ENCODE measurements at regions not wholly inside any gene's neighbourhood (a gene's known extent, or its start where the extent isn't known, plus 50 kb on each side); places are given as distances from the start of the nearest gene placed in this dataset.
"Not testable (repeated sequence)": the region's sequence is repeated elsewhere in the genome, so short reads cannot be mapped to it uniquely, and the experiment has no call there.

DNA sequence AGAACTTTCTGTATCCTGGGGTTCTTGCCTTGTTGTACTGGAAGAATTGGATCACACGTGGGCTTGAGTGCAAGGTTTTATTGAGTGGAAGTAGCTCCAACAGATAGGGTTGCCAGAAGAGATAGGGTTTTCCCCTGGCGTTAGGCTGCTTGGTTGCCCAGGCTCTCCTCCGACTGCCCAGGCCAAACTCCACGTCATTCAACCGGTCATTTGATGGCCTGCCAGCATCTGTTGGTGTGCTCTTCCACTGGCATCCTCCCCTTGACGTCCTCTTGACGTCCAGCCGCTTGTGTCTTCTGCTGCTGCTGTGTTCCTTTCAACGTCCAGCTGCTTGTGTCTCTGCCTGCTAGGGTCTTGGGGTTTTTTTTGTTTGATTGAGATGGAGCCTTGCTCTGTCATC is 111.2 kb upstream of the XIST start:
- Histone ChIP-seq H3K18ac (ENCODE audit: low read length) (no peak overlapping the region), H3K14ac (ENCODE audit: low read length) (no peak overlapping the region), H2AFZ (ENCODE audit: insufficient read depth, low read length, poor library complexity) (no peak overlapping the region), H2BK120ac (ENCODE audit: insufficient read depth, low read length, poor library complexity) (no peak overlapping the region), H4K8ac (ENCODE audit: low read depth, low read length) (no peak overlapping the region), H4K91ac (ENCODE audit: low read depth, low read length) (no peak overlapping the region), H3K27me3 (ENCODE audit: insufficient read depth, low read length) (no peaks in the 10 kb centered on the region), H2BK12ac (ENCODE audit: low read length) (no peak overlapping the region), H3K79me1 (ENCODE audit: low read length) (no peaks in the 10 kb centered on the region), H3K4me1 (ENCODE audit: control insufficient read depth in 1 of 2, insufficient read depth in 2 of 2, low read length in 2 of 2) (peaks cover 4 to 16% of the 10 kb centered on the region in 2 experiments), H3K9me3 (ENCODE audit: insufficient read depth, low read depth, low read length) (no peaks in the 10 kb centered on the region), H3K4ac (ENCODE audit: low read depth, low read length) (no peak overlapping the region), H2BK5ac (ENCODE audit: low read depth, low read length, poor library complexity) (no peak overlapping the region), H3K36me3 (ENCODE audit: control insufficient read depth in 1 of 2, insufficient read depth in 2 of 2, low read length in 2 of 2) (peaks cover 0 to 3% of the 10 kb centered on the region in 2 experiments), H4K12ac (ENCODE audit: low read depth, low read length) (no peak overlapping the region), H3K9ac (ENCODE audit: low read length) (no peak overlapping the region), H2AK5ac (ENCODE audit: low read length) (no peak overlapping the region), H3K27ac (ENCODE audit: low read depth, low read length) (no peak overlapping the region), H3K79me2 (ENCODE audit: control insufficient read depth, insufficient read depth, low read length, poor library complexity) (no peaks in the 10 kb centered on the region), H3K4me2 (ENCODE audit: low read length) (no peak overlapping the region), H3K4me3 (ENCODE audit: low read depth, low read length) (peak overlapping the region; percentile 36), H3K23ac (ENCODE audit: low read length) (no peak overlapping the region)
- DNase-seq, result no peak
- WGBS (ENCODE audit: extremely low coverage, insufficient coverage, insufficient read length), result no CpG with 5 or more reads among the region's 9 CpGs

DNA sequence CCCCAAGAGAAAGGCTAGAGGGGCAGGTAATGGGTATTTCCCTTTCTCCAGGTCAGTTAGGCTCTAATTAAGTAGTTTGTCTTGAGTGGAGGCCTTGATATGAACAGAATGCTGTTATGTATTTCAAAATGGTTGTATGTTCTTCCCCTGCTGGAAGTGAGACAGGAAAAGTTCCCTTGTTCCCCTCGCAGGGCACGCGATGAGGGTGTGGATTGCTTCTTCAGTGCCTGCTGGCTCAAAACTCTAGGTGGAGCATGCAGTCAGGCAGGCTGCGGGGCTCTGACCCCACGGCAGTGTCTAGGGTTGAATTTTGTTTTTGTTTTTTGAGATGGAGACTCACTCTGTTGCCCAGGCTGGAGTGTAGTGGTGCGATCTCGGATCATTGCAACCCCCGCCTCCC is 110.4 kb upstream of the XIST start:
- Histone ChIP-seq H3K23ac (ENCODE audit: low read length) (no peak overlapping the region), H2AFZ (ENCODE audit: insufficient read depth, low read length, poor library complexity) (no peak overlapping the region), H3K36me3 (ENCODE audit: control insufficient read depth in 1 of 2, insufficient read depth in 2 of 2, low read length in 2 of 2) (peaks cover 0 to 3% of the 10 kb centered on the region in 2 experiments), H3K14ac (ENCODE audit: low read length) (no peak overlapping the region), H3K9ac (ENCODE audit: low read length) (no peak overlapping the region), H3K4me1 (ENCODE audit: control insufficient read depth in 1 of 2, insufficient read depth in 2 of 2, low read length in 2 of 2) (peaks cover 4 to 16% of the 10 kb centered on the region in 2 experiments), H3K9me3 (ENCODE audit: insufficient read depth, low read depth, low read length) (no peaks in the 10 kb centered on the region), H3K79me1 (ENCODE audit: low read length) (no peaks in the 10 kb centered on the region), H3K4ac (ENCODE audit: low read depth, low read length) (no peak overlapping the region), H3K18ac (ENCODE audit: low read length) (no peak overlapping the region), H3K27ac (ENCODE audit: low read depth, low read length) (no peak overlapping the region), H2BK12ac (ENCODE audit: low read length) (no peak overlapping the region), H3K4me2 (ENCODE audit: low read length) (no peak overlapping the region), H2AK5ac (ENCODE audit: low read length) (no peak overlapping the region), H4K91ac (ENCODE audit: low read depth, low read length) (no peak overlapping the region), H4K8ac (ENCODE audit: low read depth, low read length) (no peak overlapping the region), H2BK120ac (ENCODE audit: insufficient read depth, low read length, poor library complexity) (no peak overlapping the region), H4K12ac (ENCODE audit: low read depth, low read length) (no peak overlapping the region), H2BK5ac (ENCODE audit: low read depth, low read length, poor library complexity) (no peak overlapping the region), H3K27me3 (ENCODE audit: insufficient read depth, low read length) (no peaks in the 10 kb centered on the region), H3K4me3 (ENCODE audit: low read depth, low read length) (no peak overlapping the region), H3K79me2 (ENCODE audit: control insufficient read depth, insufficient read depth, low read length, poor library complexity) (no peaks in the 10 kb centered on the region)
- no peak for DNase-seq
- WGBS (ENCODE audit: extremely low coverage, insufficient coverage, insufficient read length), result no CpG with 5 or more reads among the region's 8 CpGs

DNA sequence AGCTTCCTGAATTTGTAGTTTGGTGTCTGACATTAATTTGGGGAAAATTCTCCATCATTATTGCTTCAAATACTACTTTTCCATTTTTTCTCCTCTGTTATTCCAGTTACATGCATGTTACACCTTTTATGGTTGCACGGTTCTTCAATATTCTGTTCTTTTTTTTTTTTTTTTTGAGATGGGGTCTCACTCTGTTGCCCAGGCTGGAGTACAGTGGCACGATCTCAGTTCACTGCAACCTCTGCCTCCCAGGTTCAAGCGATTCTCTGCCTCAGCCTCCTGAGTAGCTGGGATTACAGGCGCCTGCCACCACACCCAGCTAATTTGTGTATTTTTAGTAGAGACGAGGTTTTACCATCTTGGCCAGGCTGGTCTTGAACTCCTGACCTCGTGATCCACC is 109.4 kb upstream of the XIST start:
- H2BK5ac ChIP-seq (ENCODE audit: low read depth, low read length, poor library complexity); H3K4ac ChIP-seq (ENCODE audit: low read depth, low read length); H3K14ac ChIP-seq (ENCODE audit: low read length); H3K9me3 ChIP-seq (ENCODE audit: insufficient read depth, low read depth, low read length); H2AFZ ChIP-seq (ENCODE audit: insufficient read depth, low read length, poor library complexity); H3K27me3 ChIP-seq (ENCODE audit: insufficient read depth, low read length); H4K8ac ChIP-seq (ENCODE audit: low read depth, low read length); H3K27ac ChIP-seq (ENCODE audit: low read depth, low read length); H3K9ac ChIP-seq (ENCODE audit: low read length); H3K79me1 ChIP-seq (ENCODE audit: low read length); H3K79me2 ChIP-seq (ENCODE audit: control insufficient read depth, insufficient read depth, low read length, poor library complexity); H3K4me3 ChIP-seq (ENCODE audit: low read depth, low read length); H2BK120ac ChIP-seq (ENCODE audit: insufficient read depth, low read length, poor library complexity); H2AK5ac ChIP-seq (ENCODE audit: low read length); H3K23ac ChIP-seq (ENCODE audit: low read length); H4K12ac ChIP-seq (ENCODE audit: low read depth, low read length); H2BK12ac ChIP-seq (ENCODE audit: low read length); DNase-seq; H3K18ac ChIP-seq (ENCODE audit: low read length); H4K91ac ChIP-seq (ENCODE audit: low read depth, low read length); H3K4me2 ChIP-seq (ENCODE audit: low read length); H3K36me3 ChIP-seq (ENCODE audit: control insufficient read depth in 1 of 2, insufficient read depth in 2 of 2, low read length in 2 of 2): not testable (repeated sequence)
- H3K4me1 ChIP-seq (ENCODE audit: control insufficient read depth in 1 of 2, insufficient read depth in 2 of 2, low read length in 2 of 2), result peaks cover 4 to 16% of the 10 kb centered on the region in 2 experiments
- no CpG with 5 or more reads among the region's 6 CpGs for WGBS (ENCODE audit: extremely low coverage, insufficient coverage, insufficient read length)

DNA sequence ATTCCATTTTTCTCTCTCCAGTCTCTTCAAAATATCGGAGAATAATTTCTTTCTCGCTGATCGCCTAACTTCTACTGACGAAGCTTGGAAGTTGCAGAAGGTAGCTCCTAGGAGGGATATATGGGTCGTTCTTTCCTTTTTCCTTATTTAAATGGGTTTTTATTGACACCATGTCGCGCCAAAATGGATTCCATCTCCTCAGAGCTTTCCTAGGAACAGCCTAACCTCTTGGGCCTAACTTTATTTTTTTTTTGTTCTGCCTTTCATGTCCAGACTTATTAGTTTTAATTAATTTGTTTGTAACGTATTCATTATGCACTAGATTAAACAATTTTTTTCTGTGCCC is 92.0 kb upstream of the XIST start:
- peak overlapping the region; percentile 57 for H3K4me2 ChIP-seq (ENCODE audit: low read length)
- peak overlapping the region; percentile 88 for H3K4ac ChIP-seq (ENCODE audit: low read depth, low read length)
- DNase-seq, result no peak
- H3K18ac ChIP-seq (ENCODE audit: low read length), result no peak overlapping the region
- WGBS (ENCODE audit: extremely low coverage, insufficient coverage, insufficient read length), result no CpG with 5 or more reads among the region's 8 CpGs
- no peak overlapping the region for H2AFZ ChIP-seq (ENCODE audit: insufficient read depth, low read length, poor library complexity)
- no peak overlapping the region for H4K12ac ChIP-seq (ENCODE audit: low read depth, low read length)
- peak overlapping the region; percentile 58 for H2BK120ac ChIP-seq (ENCODE audit: insufficient read depth, low read length, poor library complexity)
- H3K23ac ChIP-seq (ENCODE audit: low read length), result no peak overlapping the region
- H3K14ac ChIP-seq (ENCODE audit: low read length), result no peak overlapping the region
- no peak overlapping the region for H2BK5ac ChIP-seq (ENCODE audit: low read depth, low read length, poor library complexity)
- H3K79me2 ChIP-seq (ENCODE audit: control insufficient read depth, insufficient read depth, low read length, poor library complexity), result no peaks in the 10 kb centered on the region
- peaks cover 2 to 5% of the 10 kb centered on the region in 2 experiments for H3K36me3 ChIP-seq (ENCODE audit: control insufficient read depth in 1 of 2, insufficient read depth in 2 of 2, low read length in 2 of 2)
- H3K79me1 ChIP-seq (ENCODE audit: low read length), result peaks cover 3% of the 10 kb centered on the region
- no peak overlapping the region for H2BK12ac ChIP-seq (ENCODE audit: low read length)
- peak overlapping the region; percentile 84 for H4K91ac ChIP-seq (ENCODE audit: low read depth, low read length)
- H2AK5ac ChIP-seq (ENCODE audit: low read length), result no peak overlapping the region
- H3K27me3 ChIP-seq (ENCODE audit: insufficient read depth, low read length), result no peaks in the 10 kb centered on the region
- no peaks in the 10 kb centered on the region for H3K9me3 ChIP-seq (ENCODE audit: insufficient read depth, low read depth, low read length)
- H3K4me3 ChIP-seq (ENCODE audit: low read depth, low read length), result peak overlapping the region; percentile 87
- peak overlapping the region; percentile 99 for H3K9ac ChIP-seq (ENCODE audit: low read length)
- peak overlapping the region; percentile 69 for H4K8ac ChIP-seq (ENCODE audit: low read depth, low read length)
- peaks cover 0 to 4% of the 10 kb centered on the region in 2 experiments for H3K4me1 ChIP-seq (ENCODE audit: control insufficient read depth in 1 of 2, insufficient read depth in 2 of 2, low read length in 2 of 2)
- peak overlapping the region; percentile 95 for H3K27ac ChIP-seq (ENCODE audit: low read depth, low read length)

Measured in trophoblast cell (in vitro differentiated cells and primary cell).